Endothelial cell of umbilical vein (primary cell): ENCODE measurements at regions not wholly inside any gene's neighbourhood (a gene's known extent, or its start where the extent isn't known, plus 50 kb on each side); places are given as distances from the start of the nearest gene placed in this dataset.

Experiments
- BruUV-seq: library from RNA; stranded (reverse); fragments of 400-500 nt; replicated peaks from 2 replicates; lab custom pipeline; 2021; lab: Mats Ljungman, UMichigan
- CTCF ChIA-PET: fragments of 300-600, 350-600 bp; sonication (Branson Sonifier 250); formaldehyde crosslinking; loops from one replicate; lab custom pipeline; 2021; ENCODE audit warnings: antibody characterized with exemption, inconsistent platforms; lab: Charles Lee
- POLR2A ChIA-PET: fragments of 300-600, 350-600 bp; sonication (Branson Sonifier 250); formaldehyde crosslinking; loops from one replicate; lab custom pipeline; 2021; ENCODE audit warnings: antibody characterized with exemption, inconsistent platforms; lab: Charles Lee
- DNase-seq: peaks from one replicate; pipeline ENCODE4 v3.0.0-alpha.2; 2011; ENCODE audit warnings: low read depth, low spot score
- FAIRE-seq: peaks from 2 replicates; lab custom pipeline; 2011; peaks lifted over from hg19 to GRCh38; lab: Jason Lieb, UNC
- H2AFZ ChIP-seq: 2 replicates; pipeline ENCODE4 v1.6.0; 2012; ENCODE audit warnings: low read depth, low read length, control low read depth, inconsistent platforms
- H3K27ac ChIP-seq: 2 replicates; pipeline ENCODE4 v1.5.1; 2011; ENCODE audit warnings: low read depth, mild to moderate bottlenecking, control low read depth, low read length, moderate library complexity; ENCODE audit not compliant: insufficient read depth
- H3K27me3 ChIP-seq, 2 experiments: 2 replicates each; pipeline versions ENCODE4 v1.6.0 to v1.6.1; 2011; ENCODE audit warnings: low read length in 2 of 2, mixed read lengths in 1 of 2; ENCODE audit not compliant: control insufficient read depth in 2 of 2, insufficient read depth in 2 of 2
- H3K36me3 ChIP-seq, 2 experiments: 2 replicates in 1 of 2; 3 replicates in 1 of 2; pipeline ENCODE4 v1.5.1; 2011; ENCODE audit warnings: low read length in 2 of 2, mild to moderate bottlenecking in 1 of 2, moderate library complexity in 1 of 2; ENCODE audit not compliant: control insufficient read depth in 2 of 2, insufficient read depth in 2 of 2; ENCODE audit errors: extremely low read depth in 1 of 2
- H3K4me1 ChIP-seq: 3 replicates; pipeline ENCODE4 v1.5.1; 2011; ENCODE audit warnings: mild to moderate bottlenecking, low read length; ENCODE audit not compliant: control insufficient read depth, insufficient read depth; ENCODE audit errors: extremely low read depth
- H3K4me2 ChIP-seq: 2 replicates; pipeline ENCODE4 v1.6.1; 2011; ENCODE audit warnings: low read length, control low read depth, mixed read lengths; ENCODE audit not compliant: insufficient read depth
- H3K4me3 ChIP-seq, 3 experiments: fragments of 200-600 bp in 1 of 3; sonication (generic), shearing (Covaris generic) in 1 of 3; replicated peaks in 1 of 3; 2 replicates each; pipeline ENCODE4 v1.5.1; 2011 to 2016; ENCODE audit warnings: control low read depth in 3 of 3, low read length in 3 of 3, mild to moderate bottlenecking in 2 of 3, inconsistent platforms in 1 of 3, low read depth in 1 of 3, moderate library complexity in 1 of 3; ENCODE audit not compliant: insufficient read depth in 1 of 3
- H3K79me2 ChIP-seq: 2 replicates; pipeline ENCODE4 v1.6.0; 2012; ENCODE audit warnings: low read length, inconsistent platforms; ENCODE audit not compliant: control insufficient read depth, insufficient read depth
- H3K9ac ChIP-seq: replicated peaks from 2 replicates; pipeline ENCODE3; 2011; ENCODE audit warnings: low read length, control low read depth; ENCODE audit not compliant: insufficient read depth; ENCODE audit errors: extremely low read depth
- H3K9me1 ChIP-seq: replicated peaks from 3 replicates; pipeline ENCODE4 v1.6.0; 2011; ENCODE audit warnings: mild to moderate bottlenecking, low read length; ENCODE audit not compliant: control insufficient read depth, insufficient read depth; ENCODE audit errors: extremely low read depth
- H3K9me3 ChIP-seq: replicated peaks from 2 replicates; pipeline ENCODE4 v1.5.1; 2012; ENCODE audit warnings: low read length, inconsistent platforms; ENCODE audit not compliant: control insufficient read depth, insufficient read depth
- H4K20me1 ChIP-seq: replicated peaks from 2 replicates; pipeline ENCODE3; 2011; ENCODE audit warnings: mild to moderate bottlenecking, low read length; ENCODE audit not compliant: control insufficient read depth, insufficient read depth; ENCODE audit errors: extremely low read depth
- CTCF ChIP-seq, 2 donors: IDR thresholded peaks; 1 replicate in 1 of 2; 2 replicates in 1 of 2; pipeline ENCODE4 v1.5.1; 2011; ENCODE audit warnings: low read length in 2 of 2, mild to moderate bottlenecking in 2 of 2, moderate library complexity in 2 of 2, control low read depth in 1 of 2, inconsistent platforms in 1 of 2, low read depth in 1 of 2; ENCODE audit not compliant: insufficient read depth in 1 of 2; ENCODE audit errors: extremely low read depth in 1 of 2
- EZH2 ChIP-seq: IDR thresholded peaks from 2 replicates; pipeline ENCODE4 v1.6.1; 2012; ENCODE audit warnings: borderline replicate concordance, low read depth, mild to moderate bottlenecking, moderate library complexity, low read length, inconsistent platforms; ENCODE audit not compliant: severe bottlenecking
- GATA2 ChIP-seq: IDR thresholded peaks from 2 replicates; pipeline ENCODE4 v1.7.0; 2011; ENCODE audit warnings: low read depth, mild to moderate bottlenecking, moderate library complexity, mixed read lengths, low read length; ENCODE audit not compliant: insufficient read length, insufficient read depth
- JUN ChIP-seq: IDR thresholded peaks from 2 replicates; pipeline ENCODE4 v1.6.1; 2011; ENCODE audit warnings: borderline replicate concordance, low read depth; ENCODE audit not compliant: insufficient read length, insufficient read depth
- MYC ChIP-seq: IDR thresholded peaks from one replicate; pipeline ENCODE4 v1.6.1; 2011; ENCODE audit warnings: mild to moderate bottlenecking, low read depth, low read length
- POLR2A ChIP-seq: IDR thresholded peaks from 2 replicates; pipeline ENCODE4 v1.6.1; 2012; ENCODE audit warnings: low read depth, mild to moderate bottlenecking, control low read depth, low read length
- dilution Hi-C: fragments of 300-500 bp; cut with MboI; formaldehyde crosslinking; loops from one replicate; pipeline ENCODE4 v1.15.0; 2019; ENCODE audit warnings: low sequenced_read_pairs; ENCODE audit not compliant: extremely low pct_ligation_motif_present
- intact Hi-C: fragments of 100-400 bp; cut with micrococcal nuclease; formaldehyde crosslinking; loops from one replicate; pipeline ENCODE4 v1.10.0; 2022
- TF ChIP-seq, protein P1 (sequence below): IDR thresholded peaks from 2 replicates; pipeline ENCODE4 v1.6.1; 2011; ENCODE audit not compliant: insufficient read depth, insufficient read length

DNA sequence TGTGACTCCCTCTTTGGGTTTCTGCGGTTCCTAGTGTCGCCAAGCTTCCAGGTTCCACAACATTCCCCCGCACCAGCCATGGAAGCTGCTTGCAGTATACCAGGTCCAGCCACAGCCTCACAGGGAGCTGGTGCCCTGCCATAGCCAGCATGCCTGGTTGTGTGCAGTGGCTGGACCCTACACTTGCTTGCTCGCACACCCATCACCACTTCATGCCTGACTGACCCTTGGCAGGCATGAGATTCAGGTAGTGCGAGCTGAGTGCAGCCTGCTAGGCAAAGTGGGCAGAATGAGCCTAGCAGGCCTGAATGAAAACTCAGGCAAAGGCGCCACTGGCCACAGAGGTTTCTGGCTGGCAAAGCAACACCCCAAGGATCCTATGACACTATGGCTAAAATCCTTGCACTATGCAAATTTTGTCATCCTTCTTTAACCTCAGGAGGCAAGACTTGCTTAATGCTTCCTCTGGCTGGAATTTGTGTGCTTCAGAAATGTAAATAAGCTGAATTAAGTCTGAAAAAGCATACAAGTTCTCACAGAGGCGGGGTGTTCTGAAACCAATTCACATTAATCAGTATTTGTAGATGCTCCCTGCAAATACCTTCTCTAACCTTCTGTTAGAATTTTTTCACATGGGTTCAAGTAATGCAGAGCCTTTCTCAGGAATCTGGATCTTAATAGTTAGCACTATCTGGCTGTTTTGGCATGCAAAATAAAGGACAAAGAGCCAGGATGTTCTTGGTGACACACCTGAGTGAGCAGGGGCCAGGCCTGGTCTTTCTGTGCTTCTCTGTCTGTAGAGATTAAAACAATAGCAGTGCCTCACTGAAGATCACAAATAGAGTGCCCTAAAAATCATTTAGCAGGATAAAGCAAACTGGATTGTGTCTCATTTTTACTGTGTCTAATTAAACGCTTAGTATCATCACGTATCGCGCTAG is 256.9 kb downstream of the GPATCH2 start:
- H3K36me3 ChIP-seq: no peaks in the 10 kb centered on the region
- no peak for TF ChIP-seq EZH2
- TF ChIP-seq, protein P1, sequence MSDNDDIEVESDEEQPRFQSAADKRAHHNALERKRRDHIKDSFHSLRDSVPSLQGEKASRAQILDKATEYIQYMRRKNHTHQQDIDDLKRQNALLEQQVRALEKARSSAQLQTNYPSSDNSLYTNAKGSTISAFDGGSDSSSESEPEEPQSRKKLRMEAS: no peak
- TF ChIP-seq MYC: no peak
- no peak for TF ChIP-seq POLR2A
- TF ChIP-seq JUN: no peak
- TF ChIP-seq GATA2: no peak
- TF ChIP-seq CTCF (IDR thresholded peaks at IDR 0.05; ENCODE audit: extremely low read depth in 1 of 2, insufficient read depth in 1 of 2, low read depth in 1 of 2, low read length in 2 of 2): no peak
- dilution Hi-C loops (no loop called here), intact Hi-C loops (no loop called here)
- H3K9me3 ChIP-seq: peaks cover 2% of the 10 kb centered on the region
- CTCF ChIA-PET: no interaction called here
- POLR2A ChIA-PET: no interaction called here
- H3K79me2 ChIP-seq: no peaks in the 10 kb centered on the region
- H3K4me2 ChIP-seq: no peak overlapping the region
- H3K9ac ChIP-seq: no peak overlapping the region
- no peak for DNase-seq
- no TSS peak for BruUV-seq
- H3K27me3 ChIP-seq: no peaks in the 10 kb centered on the region
- H3K4me1 ChIP-seq: no peaks in the 10 kb centered on the region
- no peak overlapping the region for H3K4me3 ChIP-seq
- H3K27ac ChIP-seq: no peak overlapping the region
- no peak for FAIRE-seq
- no peaks in the 10 kb centered on the region for H4K20me1 ChIP-seq
- H2AFZ ChIP-seq: no peak overlapping the region
- no peaks in the 10 kb centered on the region for H3K9me1 ChIP-seq
